ENCODE measurements at regions not wholly inside any gene's neighbourhood (a gene's known extent, or its start where the extent isn't known, plus 50 kb on each side); places are given as distances from the start of the nearest gene placed in this dataset.

GRCh38 chr22:23496445-23496833, 83.7 kb downstream of the IGLL1 start:
- TF ChIP-seq PBX3 (CRISPR knock-in tag; IDR thresholded peaks at IDR 0.05) = no peak
- no peak for TF ChIP-seq ZNF433 (tag by site-specific recombination; IDR thresholded peaks at IDR 0.05; ENCODE audit: low read depth)
- TF ChIP-seq ZBTB48 (tag by site-specific recombination; IDR thresholded peaks at IDR 0.05) = peak; percentile 62; the same call in 1 of the 2 replicates
- TF ChIP-seq, protein P1, sequence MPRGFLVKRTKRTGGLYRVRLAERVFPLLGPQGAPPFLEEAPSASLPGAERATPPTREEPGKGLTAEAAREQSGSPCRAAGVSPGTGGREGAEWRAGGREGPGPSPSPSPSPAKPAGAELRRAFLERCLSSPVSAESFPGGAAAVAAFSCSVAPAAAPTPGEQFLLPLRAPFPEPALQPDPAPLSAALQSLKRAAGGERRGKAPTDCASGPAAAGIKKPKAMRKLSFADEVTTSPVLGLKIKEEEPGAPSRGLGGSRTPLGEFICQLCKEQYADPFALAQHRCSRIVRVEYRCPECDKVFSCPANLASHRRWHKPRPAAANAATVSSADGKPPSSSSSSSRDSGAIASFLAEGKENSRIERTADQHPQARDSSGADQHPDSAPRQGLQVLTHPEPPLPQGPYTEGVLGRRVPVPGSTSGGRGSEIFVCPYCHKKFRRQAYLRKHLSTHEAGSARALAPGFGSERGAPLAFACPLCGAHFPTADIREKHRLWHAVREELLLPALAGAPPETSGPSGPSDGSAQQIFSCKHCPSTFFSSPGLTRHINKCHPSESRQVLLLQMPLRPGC (tag by site-specific recombination; IDR thresholded peaks at IDR 0.05) = no peak
- Histone ChIP-seq H3K27ac (ENCODE audit: extremely low read depth, low read depth, low read length) (no peak overlapping the region), H3K36me3 (ENCODE audit: control insufficient read depth in 2 of 2, insufficient read depth in 1 of 2, low read length in 2 of 2) (no peaks in the 10 kb centered on the region), H3K9me3 (ENCODE audit: control insufficient read depth, insufficient read depth, low read depth, low read length) (no peaks in the 10 kb centered on the region), H3K4me3 (ENCODE audit: low read depth, low read length) (no peak overlapping the region), H3K4me1 (ENCODE audit: control insufficient read depth, insufficient read depth, low read length) (no peaks in the 10 kb centered on the region)
- POLR2A ChIA-PET = no interaction called here
- CTCF ChIA-PET = no interaction called here

DNA sequence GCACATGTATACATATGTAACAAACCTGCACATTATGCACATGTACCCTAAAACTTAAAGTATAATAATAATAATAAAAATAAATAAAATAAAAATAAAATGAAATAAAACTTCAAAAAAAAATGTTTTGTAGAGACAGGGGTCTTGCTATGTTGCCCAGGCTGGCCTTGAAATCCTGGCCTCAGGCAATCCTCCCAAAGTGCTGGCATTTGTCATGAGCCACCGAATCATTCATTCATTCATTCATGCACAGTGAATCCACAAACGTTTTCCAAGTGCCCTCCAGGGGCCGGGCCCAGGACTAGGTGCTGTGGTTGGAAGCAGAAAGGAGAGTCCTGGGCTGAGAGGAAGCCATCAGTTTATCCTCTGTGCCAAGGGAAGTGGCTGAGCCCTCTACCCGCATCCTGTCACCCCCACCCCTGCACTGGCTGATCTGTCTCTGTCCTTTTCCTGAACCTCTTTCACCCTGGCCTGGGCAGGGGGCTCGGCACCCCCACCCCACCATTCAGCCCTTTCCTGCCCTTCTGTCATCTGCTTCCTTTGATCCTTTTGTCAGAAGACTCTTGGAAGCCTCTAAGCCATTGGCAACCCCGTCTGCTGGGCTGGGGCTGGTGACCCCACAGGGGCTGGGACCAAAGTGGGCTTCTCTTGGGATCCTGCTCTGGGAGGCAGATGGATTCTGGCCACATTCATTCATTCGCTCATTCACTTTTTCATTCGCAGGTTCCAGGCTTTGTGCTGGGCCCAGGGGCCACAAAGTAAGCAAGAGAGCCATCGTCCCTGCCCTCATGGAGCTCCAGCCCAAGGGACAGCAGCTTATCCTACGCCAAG, 84.3 kb downstream of the IGLL1 start:
- Histone ChIP-seq H3K27ac (ENCODE audit: extremely low read depth, low read depth, low read length) (no peak overlapping the region), H3K4me1 (ENCODE audit: control insufficient read depth, insufficient read depth, low read length) (no peaks in the 10 kb centered on the region), H3K4me3 (ENCODE audit: low read depth, low read length) (no peak overlapping the region), H3K9me3 (ENCODE audit: control insufficient read depth, insufficient read depth, low read depth, low read length) (no peaks in the 10 kb centered on the region), H3K36me3 (ENCODE audit: control insufficient read depth in 2 of 2, insufficient read depth in 1 of 2, low read length in 2 of 2) (no peaks in the 10 kb centered on the region)
- CTCF ChIA-PET = no interaction called here
- POLR2A ChIA-PET = no interaction called here
- TF ChIP-seq ZNF335 (tag by site-specific recombination; conservative IDR thresholded peaks at IDR 0.05) (no peak), ZNF121 (tag by site-specific recombination; IDR thresholded peaks at IDR 0.05) (peak; percentile 61; the same call in 1 of the 2 replicates)

GRCh38 chr22:23494930-23495266, 85.2 kb downstream of the IGLL1 start:
- Histone ChIP-seq H3K9me3 (ENCODE audit: control insufficient read depth, insufficient read depth, low read depth, low read length) (no peaks in the 10 kb centered on the region), H3K4me1 (ENCODE audit: control insufficient read depth, insufficient read depth, low read length) (no peaks in the 10 kb centered on the region), H3K27ac (ENCODE audit: extremely low read depth, low read depth, low read length) (no peak overlapping the region), H3K36me3 (ENCODE audit: control insufficient read depth in 2 of 2, insufficient read depth in 1 of 2, low read length in 2 of 2) (no peaks in the 10 kb centered on the region), H3K4me3 (ENCODE audit: low read depth, low read length) (no peak overlapping the region)
- ChIA-PET CTCF (no interaction called here), POLR2A (no interaction called here)
- TF ChIP-seq PRDM10 (tag by site-specific recombination; IDR thresholded peaks at IDR 0.05) (peak; percentile 70), ZNF549 (tag by site-specific recombination; IDR thresholded peaks at IDR 0.05) (no peak)

DNA sequence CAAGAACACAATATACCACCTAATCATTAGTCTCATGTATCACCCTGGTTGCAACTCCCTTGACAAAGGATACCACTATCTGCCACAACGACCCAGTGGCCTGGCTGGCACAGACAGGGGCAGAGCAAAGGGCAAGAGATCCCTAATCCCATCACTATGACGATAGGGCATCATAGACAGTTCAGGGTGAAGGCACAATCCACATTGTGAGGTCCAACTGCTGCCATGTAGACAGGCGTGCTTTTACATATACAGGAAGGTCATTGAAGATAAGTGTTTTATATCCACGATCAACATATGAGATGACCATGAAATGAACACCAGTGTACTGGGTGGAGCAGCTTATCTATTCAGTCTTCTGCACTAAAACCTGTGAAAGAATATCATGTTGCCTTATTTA, 94.6 kb downstream of the IGLL1 start:
- Histone ChIP-seq H3K4me3 (ENCODE audit: low read depth, low read length) (no peak overlapping the region), H3K4me1 (ENCODE audit: control insufficient read depth, insufficient read depth, low read length) (no peaks in the 10 kb centered on the region), H3K36me3 (ENCODE audit: control insufficient read depth in 2 of 2, insufficient read depth in 1 of 2, low read length in 2 of 2) (no peaks in the 10 kb centered on the region), H3K9me3 (ENCODE audit: control insufficient read depth, insufficient read depth, low read depth, low read length) (no peaks in the 10 kb centered on the region), H3K27ac (ENCODE audit: extremely low read depth, low read depth, low read length) (no peak overlapping the region)
- CTCF ChIA-PET = interaction anchor here (0.6 kb wide), 1 partner anchor 364 kb away, joined by 4 read pairs; no protein-coding TSS in a partner anchor
- POLR2A ChIA-PET = no interaction called here
- TF ChIP-seq ZNF174 (tag by site-specific recombination; IDR thresholded peaks at IDR 0.05) (no peak), ZNF10 (tag by site-specific recombination; IDR thresholded peaks at IDR 0.05) (no peak), ZNF791 (tag by site-specific recombination; IDR thresholded peaks at IDR 0.05) (no peak), ZNF626 (tag by site-specific recombination; IDR thresholded peaks at IDR 0.05) (no peak), ZIC2 (tag by site-specific recombination; IDR thresholded peaks at IDR 0.05) (no peak), ZNF169 (tag by site-specific recombination; IDR thresholded peaks at IDR 0.05) (no peak), ZNF239 (tag by site-specific recombination; IDR thresholded peaks at IDR 0.05) (no peak), IKZF3 (tag by site-specific recombination; IDR thresholded peaks at IDR 0.05) (no peak), CTCF (tag by site-specific recombination; IDR thresholded peaks at IDR 0.05) (no peak), ZFP41 (tag by site-specific recombination; IDR thresholded peaks at IDR 0.05; ENCODE audit: borderline replicate concordance) (no peak), ZNF114 (tag by site-specific recombination; IDR thresholded peaks at IDR 0.05) (no peak), ZNF302 (tag by site-specific recombination; IDR thresholded peaks at IDR 0.05; ENCODE audit: low read depth) (no peak)

Measured in HEK293 (cell line).